Coronary artery (tissue), 2 donors: ENCODE measurements at regions not wholly inside any gene's neighbourhood (a gene's known extent, or its start where the extent isn't known, plus 50 kb on each side); places are given as distances from the start of the nearest gene placed in this dataset.

Source experiments
- DNase-seq: peaks from one replicate; pipeline ENCODE4 v3.0.0-alpha.2; 2017; ENCODE audit warnings: low spot score
- H3K27ac ChIP-seq, 2 donors: fragments of 200-600 bp; sonication (generic); one replicate each; pipeline ENCODE4 v1.5.1; 2016 to 2019
- H3K4me3 ChIP-seq: fragments of 200-600 bp; sonication (generic); 2 replicates; pipeline ENCODE4 v1.5.1; 2016; ENCODE audit warnings: mild to moderate bottlenecking, moderate library complexity
- CTCF ChIP-seq: fragments of 200-600 bp; sonication (generic); IDR thresholded peaks from one replicate; pipeline ENCODE4 v1.5.1; 2019; ENCODE audit warnings: antibody characterized with exemption

GRCh38 chr20:10971096-10971495 is 297.3 kb upstream of the JAG1 start:
- Histone ChIP-seq H3K4me3 (no peak overlapping the region), H3K27ac (no peak overlapping the region)
- DNase-seq = no peak
- TF ChIP-seq CTCF = no peak

GRCh38 chr20:10972219-10972860 is 298.5 kb upstream of the JAG1 start:
- TF ChIP-seq CTCF = no peak
- DNase-seq = no peak
- no peak overlapping the region for H3K27ac ChIP-seq
- H3K4me3 ChIP-seq = no peak overlapping the region

- no peak for TF ChIP-seq CTCF
- H3K27ac ChIP-seq = no peak overlapping the region
- DNase-seq = no peak
Measured at GRCh38 chr20:10976051-10976450, 302.3 kb upstream of the JAG1 start.

GRCh38 chr20:10978019-10978702 is 304.4 kb upstream of the JAG1 start:
- Histone ChIP-seq H3K27ac (no peak overlapping the region), H3K4me3 (no peak overlapping the region)
- no peak for TF ChIP-seq CTCF
- DNase-seq = no peak

More at GRCh38 chr20:10976051-10976450, 302.3 kb upstream of the JAG1 start:
- H3K4me3 ChIP-seq = no peak overlapping the region

- Histone ChIP-seq H3K27ac (no peak overlapping the region), H3K4me3 (no peak overlapping the region)
- TF ChIP-seq CTCF = no peak
- DNase-seq = no peak
Measured at GRCh38 chr20:10978713-10979112, 304.9 kb upstream of the JAG1 start.

GRCh38 chr20:10982692-10983091 is 308.9 kb upstream of the JAG1 start:
- Histone ChIP-seq H3K4me3 (peak overlapping the region; percentile 11), H3K27ac (peak overlapping the region; percentile 34 to 82)
- TF ChIP-seq CTCF = no peak
- DNase-seq = peak; percentile 78

- DNase-seq = no peak
- H3K27ac ChIP-seq = peak overlapping the region; percentile 56 to 76
- no peak for TF ChIP-seq CTCF
- H3K4me3 ChIP-seq = no peak overlapping the region
Measured at GRCh38 chr20:10984294-10984693, 310.5 kb upstream of the JAG1 start.
